ENCODE measurements at regions not wholly inside any gene's neighbourhood (a gene's known extent, or its start where the extent isn't known, plus 50 kb on each side); places are given as distances from the start of the nearest gene placed in this dataset.

GRCh38 chr14:42792166-42792565 lies 1185.5 kb downstream of the LRFN5 start:
- POLR2A ChIA-PET, result no interaction called here
- peaks cover 12% of the 10 kb centered on the region for H3K9me3 Mint-ChIP-seq (ENCODE audit: unreplicated experiment)
- no peaks in the 10 kb centered on the region for H3K36me3 ChIP-seq (ENCODE audit: control insufficient read depth, insufficient read depth, low read length)
- CTCF ChIA-PET, result no interaction called here
- H3K27ac Mint-ChIP-seq (ENCODE audit: unreplicated experiment), result no peak overlapping the region
- no peaks in the 10 kb centered on the region for H3K4me1 Mint-ChIP-seq (ENCODE audit: low read depth, unreplicated experiment)
- no peaks in the 10 kb centered on the region for H3K9me3 ChIP-seq
- no peak for TF ChIP-seq CTCF (IDR thresholded peaks at IDR 0.05; ENCODE audit: insufficient read depth in 1 of 2, low read depth in 1 of 2, low read length in 1 of 2, severe bottlenecking in 1 of 2, unreplicated experiment in 1 of 2)
- intact Hi-C loops (cut with micrococcal nuclease; ENCODE audit: unreplicated experiment), result no loop called here
- H3K27me3 ChIP-seq (replicated peaks; ENCODE audit: control insufficient read depth, insufficient read depth, low read length), result no peaks in the 10 kb centered on the region
- DNase-seq, result no peak
- no peaks in the 10 kb centered on the region for H3K27me3 Mint-ChIP-seq (ENCODE audit: insufficient read depth, unreplicated experiment)
- H3K4me3 ChIP-seq (ENCODE audit: low read depth, low read length), result no peak overlapping the region
- no peaks in the 10 kb centered on the region for H3K4me1 ChIP-seq
- BruUV-seq (replicated peaks), result no TSS peak
- no peak overlapping the region for H3K4me3 Mint-ChIP-seq (ENCODE audit: unreplicated experiment)
- no peaks in the 10 kb centered on the region for H3K36me3 Mint-ChIP-seq (ENCODE audit: insufficient read depth, unreplicated experiment)

- no TSS peak for BruUV-seq (replicated peaks)
- Histone ChIP-seq H3K4me1 (no peaks in the 10 kb centered on the region), H3K27me3 (replicated peaks; ENCODE audit: control insufficient read depth, insufficient read depth, low read length) (no peaks in the 10 kb centered on the region), H3K4me3 (ENCODE audit: low read depth, low read length) (no peak overlapping the region), H3K36me3 (ENCODE audit: control insufficient read depth, insufficient read depth, low read length) (no peaks in the 10 kb centered on the region), H3K9me3 (no peaks in the 10 kb centered on the region)
- no peaks in the 10 kb centered on the region for H3K27me3 Mint-ChIP-seq (ENCODE audit: insufficient read depth, unreplicated experiment)
- intact Hi-C loops (cut with micrococcal nuclease; ENCODE audit: unreplicated experiment), result no loop called here
- H3K27ac Mint-ChIP-seq (ENCODE audit: unreplicated experiment), result no peak overlapping the region
- CTCF ChIA-PET, result no interaction called here
- no peak for DNase-seq
- peaks cover 19% of the 10 kb centered on the region for H3K9me3 Mint-ChIP-seq (ENCODE audit: unreplicated experiment)
- TF ChIP-seq CTCF (IDR thresholded peaks at IDR 0.05; ENCODE audit: insufficient read depth in 1 of 2, low read depth in 1 of 2, low read length in 1 of 2, severe bottlenecking in 1 of 2, unreplicated experiment in 1 of 2), result no peak
- POLR2A ChIA-PET, result no interaction called here
- no peaks in the 10 kb centered on the region for H3K4me1 Mint-ChIP-seq (ENCODE audit: low read depth, unreplicated experiment)
- no peak overlapping the region for H3K4me3 Mint-ChIP-seq (ENCODE audit: unreplicated experiment)
- H3K36me3 Mint-ChIP-seq (ENCODE audit: insufficient read depth, unreplicated experiment), result no peaks in the 10 kb centered on the region
These were observed 1176.1 kb downstream of the LRFN5 start for GRCh38 chr14:42782754-42783153.

- intact Hi-C loops (cut with micrococcal nuclease; ENCODE audit: unreplicated experiment), result no loop called here
- Mint-ChIP-seq H3K9me3 (ENCODE audit: unreplicated experiment) (peaks cover 8% of the 10 kb centered on the region), H3K4me1 (ENCODE audit: low read depth, unreplicated experiment) (no peaks in the 10 kb centered on the region), H3K36me3 (ENCODE audit: insufficient read depth, unreplicated experiment) (no peaks in the 10 kb centered on the region), H3K4me3 (ENCODE audit: unreplicated experiment) (no peak overlapping the region), H3K27ac (ENCODE audit: unreplicated experiment) (no peak overlapping the region), H3K27me3 (ENCODE audit: insufficient read depth, unreplicated experiment) (no peaks in the 10 kb centered on the region)
- Histone ChIP-seq H3K4me3 (ENCODE audit: low read depth, low read length) (no peak overlapping the region), H3K4me1 (no peaks in the 10 kb centered on the region), H3K36me3 (ENCODE audit: control insufficient read depth, insufficient read depth, low read length) (no peaks in the 10 kb centered on the region), H3K27me3 (replicated peaks; ENCODE audit: control insufficient read depth, insufficient read depth, low read length) (no peaks in the 10 kb centered on the region), H3K9me3 (no peaks in the 10 kb centered on the region)
- DNase-seq, result no peak
- BruUV-seq (replicated peaks), result no TSS peak
- CTCF ChIA-PET, result no interaction called here
- no peak for TF ChIP-seq CTCF (IDR thresholded peaks at IDR 0.05; ENCODE audit: insufficient read depth in 1 of 2, low read depth in 1 of 2, low read length in 1 of 2, severe bottlenecking in 1 of 2, unreplicated experiment in 1 of 2)
- POLR2A ChIA-PET, result no interaction called here
These were observed 1172.3 kb downstream of the LRFN5 start for GRCh38 chr14:42778984-42779383.

Measured in Caco-2 (cell line).